SJSA1 (cell line): ENCODE measurements at regions not wholly inside any gene's neighbourhood (a gene's known extent, or its start where the extent isn't known, plus 50 kb on each side); places are given as distances from the start of the nearest gene placed in this dataset.
A peak's percentile ranks its signal among the peaks of the same experiment; 100 is the strongest.

Source experiments
- DNase-seq, 2 experiments: peaks; one replicate each; pipeline ENCODE4 v3.0.0-alpha.2; 2015 to 2020; ENCODE audit warnings: low spot score in 2 of 2, low read depth in 1 of 2
- H3K27ac ChIP-seq: fragments of 250-450 bp; sonication (Bioruptor Pico); 2 replicates; pipeline ENCODE4 v1.5.1; 2020; ENCODE audit warnings: mild to moderate bottlenecking, moderate library complexity
- H3K27me3 ChIP-seq: fragments of 250-450 bp; sonication (Bioruptor Pico); replicated peaks from 2 replicates; pipeline ENCODE4 v1.5.1; 2020; ENCODE audit warnings: mild to moderate bottlenecking, moderate library complexity
- H3K36me3 ChIP-seq: fragments of 250-450 bp; sonication (Bioruptor Pico); 2 replicates; pipeline ENCODE4 v1.5.1; 2020; ENCODE audit warnings: mild to moderate bottlenecking
- H3K4me1 ChIP-seq: fragments of 250-450 bp; sonication (Bioruptor Pico); replicated peaks from 2 replicates; pipeline ENCODE4 v1.6.1; 2021; ENCODE audit warnings: mild to moderate bottlenecking
- H3K4me3 ChIP-seq: fragments of 250-450 bp; sonication (Bioruptor Pico); 2 replicates; pipeline ENCODE4 v1.5.1; 2020; ENCODE audit warnings: mild to moderate bottlenecking
- H3K9me3 ChIP-seq: fragments of 250-450 bp; sonication (Bioruptor Pico); replicated peaks from 2 replicates; pipeline ENCODE4 v1.5.1; 2020; ENCODE audit warnings: mild to moderate bottlenecking

- peak overlapping the region; percentile 40 for H3K27ac ChIP-seq
- H3K4me3 ChIP-seq = peak overlapping the region; percentile 17
- DNase-seq = peak in 1 of 2 experiments; percentile 40
Measured at GRCh38 chr6:16836144-16836981, 75.1 kb upstream of the ATXN1 start.

GRCh38 chr6:16834242-16834641 lies 73.0 kb upstream of the ATXN1 start:
- no peaks in the 10 kb centered on the region for H3K9me3 ChIP-seq
- H3K27ac ChIP-seq = no peak overlapping the region
- peaks cover 13% of the 10 kb centered on the region for H3K4me1 ChIP-seq
- H3K36me3 ChIP-seq = no peaks in the 10 kb centered on the region
- no peak overlapping the region for H3K4me3 ChIP-seq
- no peak for DNase-seq
- no peaks in the 10 kb centered on the region for H3K27me3 ChIP-seq

More at GRCh38 chr6:16836144-16836981, 75.1 kb upstream of the ATXN1 start:
- H3K4me1 ChIP-seq = peaks cover 13% of the 10 kb centered on the region
- no peaks in the 10 kb centered on the region for H3K27me3 ChIP-seq
- no peaks in the 10 kb centered on the region for H3K9me3 ChIP-seq
- no peaks in the 10 kb centered on the region for H3K36me3 ChIP-seq

GRCh38 chr6:16832721-16833120 lies 71.5 kb upstream of the ATXN1 start:
- Histone ChIP-seq H3K4me3 (no peak overlapping the region), H3K27ac (no peak overlapping the region), H3K27me3 (no peaks in the 10 kb centered on the region), H3K36me3 (no peaks in the 10 kb centered on the region), H3K4me1 (peaks cover 13% of the 10 kb centered on the region), H3K9me3 (no peaks in the 10 kb centered on the region)
- DNase-seq = no peak

DNA sequence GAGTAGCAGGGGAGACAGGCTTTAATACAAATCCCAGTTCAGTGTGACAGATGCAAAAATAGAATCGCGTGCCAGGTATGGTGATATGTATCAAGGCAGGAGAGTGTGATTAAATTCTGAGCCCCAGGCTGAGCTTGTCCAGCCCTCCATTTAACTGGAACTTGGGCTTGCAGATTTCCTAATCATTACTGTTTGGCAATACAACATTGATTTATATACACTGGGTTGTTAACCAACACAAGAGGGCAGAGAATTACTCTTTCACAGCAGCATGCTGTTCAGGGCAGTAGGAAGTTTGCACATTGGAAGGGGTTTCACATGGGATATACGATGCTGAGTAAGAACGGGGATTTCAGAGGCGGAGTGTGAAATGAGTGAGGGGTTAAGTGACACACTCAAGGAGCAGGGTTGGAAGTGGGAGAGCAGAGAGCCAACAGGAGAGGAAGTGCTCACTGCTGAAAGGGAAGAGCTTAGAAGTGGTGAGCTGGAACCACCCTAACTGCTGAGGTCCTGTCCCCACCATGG lies 70.8 kb upstream of the ATXN1 start:
- H3K4me1 ChIP-seq = peaks cover 10% of the 10 kb centered on the region
- H3K36me3 ChIP-seq = no peaks in the 10 kb centered on the region
- H3K27me3 ChIP-seq = no peaks in the 10 kb centered on the region
- no peak overlapping the region for H3K4me3 ChIP-seq
- DNase-seq = no peak
- H3K9me3 ChIP-seq = no peaks in the 10 kb centered on the region
- H3K27ac ChIP-seq = no peak overlapping the region

DNA sequence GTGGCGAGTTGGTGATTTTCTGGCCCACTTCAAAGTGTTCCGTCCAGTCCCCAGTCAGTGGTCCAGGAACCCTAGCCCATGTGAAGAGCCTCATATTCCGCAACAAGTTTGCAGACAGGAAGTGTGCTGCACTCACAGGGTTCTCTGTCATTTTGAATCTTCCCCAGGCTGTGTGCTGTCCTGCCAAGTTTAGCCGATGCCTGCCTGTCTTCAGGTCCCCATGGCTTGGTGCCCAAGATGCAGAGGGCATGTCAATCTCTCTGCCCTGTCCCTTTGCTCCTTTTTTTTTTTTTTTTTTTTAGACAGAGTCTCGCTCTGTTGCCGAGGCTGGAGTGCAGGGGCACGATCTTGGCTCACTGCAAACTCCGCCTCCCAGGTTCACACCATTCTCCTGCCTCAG lies 69.9 kb upstream of the ATXN1 start:
- H3K36me3 ChIP-seq = no peaks in the 10 kb centered on the region
- no peak for DNase-seq
- no peak overlapping the region for H3K27ac ChIP-seq
- H3K4me3 ChIP-seq = no peak overlapping the region
- H3K9me3 ChIP-seq = no peaks in the 10 kb centered on the region
- H3K27me3 ChIP-seq = no peaks in the 10 kb centered on the region
- H3K4me1 ChIP-seq = peaks cover 4% of the 10 kb centered on the region

GRCh38 chr6:16828058-16828457 lies 66.8 kb upstream of the ATXN1 start:
- Histone ChIP-seq H3K36me3 (no peaks in the 10 kb centered on the region), H3K27me3 (no peaks in the 10 kb centered on the region), H3K4me3 (no peak overlapping the region), H3K4me1 (no peaks in the 10 kb centered on the region), H3K9me3 (no peaks in the 10 kb centered on the region), H3K27ac (no peak overlapping the region)
- DNase-seq = no peak

DNA sequence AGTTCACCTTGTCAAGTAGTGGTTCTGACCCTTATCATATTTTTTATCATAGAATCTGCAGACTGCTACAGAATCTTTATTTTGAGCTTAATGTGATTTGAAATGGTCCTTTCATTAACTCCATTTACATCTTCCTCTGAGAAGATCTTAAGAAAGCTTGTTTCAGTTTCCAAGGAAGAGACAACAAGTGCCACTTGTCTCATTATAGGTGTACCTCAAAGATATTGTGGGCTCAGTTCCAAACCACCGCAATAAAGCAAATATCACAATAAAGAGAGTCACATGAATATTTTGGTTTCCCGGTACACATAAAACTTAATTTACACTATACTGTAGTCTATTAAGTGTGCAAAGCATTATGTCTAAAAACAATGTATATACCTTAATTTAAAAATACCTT lies 66.4 kb upstream of the ATXN1 start:
- H3K4me3 ChIP-seq = no peak overlapping the region
- DNase-seq = no peak
- no peaks in the 10 kb centered on the region for H3K27me3 ChIP-seq
- no peaks in the 10 kb centered on the region for H3K9me3 ChIP-seq
- H3K4me1 ChIP-seq = no peaks in the 10 kb centered on the region
- no peak overlapping the region for H3K27ac ChIP-seq
- H3K36me3 ChIP-seq = no peaks in the 10 kb centered on the region

- no peak overlapping the region for H3K27ac ChIP-seq
- no peaks in the 10 kb centered on the region for H3K36me3 ChIP-seq
- DNase-seq = no peak
- H3K4me3 ChIP-seq = no peak overlapping the region
- no peaks in the 10 kb centered on the region for H3K4me1 ChIP-seq
- H3K27me3 ChIP-seq = no peaks in the 10 kb centered on the region
- no peaks in the 10 kb centered on the region for H3K9me3 ChIP-seq
Measured at GRCh38 chr6:16825784-16826183, 64.5 kb upstream of the ATXN1 start.

GRCh38 chr6:16824845-16825685 lies 63.8 kb upstream of the ATXN1 start:
- Histone ChIP-seq H3K9me3 (no peaks in the 10 kb centered on the region), H3K27me3 (no peaks in the 10 kb centered on the region), H3K27ac (no peak overlapping the region), H3K4me3 (no peak overlapping the region), H3K4me1 (no peaks in the 10 kb centered on the region), H3K36me3 (no peaks in the 10 kb centered on the region)
- DNase-seq = no peak

GRCh38 chr6:16823718-16824352 lies 62.6 kb upstream of the ATXN1 start:
- Histone ChIP-seq H3K4me3 (no peak overlapping the region), H3K36me3 (no peaks in the 10 kb centered on the region), H3K4me1 (no peaks in the 10 kb centered on the region), H3K27me3 (no peaks in the 10 kb centered on the region), H3K27ac (no peak overlapping the region), H3K9me3 (no peaks in the 10 kb centered on the region)
- DNase-seq = no peak

GRCh38 chr6:16822975-16823717 lies 61.9 kb upstream of the ATXN1 start:
- no peaks in the 10 kb centered on the region for H3K9me3 ChIP-seq
- H3K4me3 ChIP-seq = no peak overlapping the region
- no peaks in the 10 kb centered on the region for H3K36me3 ChIP-seq
- no peaks in the 10 kb centered on the region for H3K4me1 ChIP-seq
- H3K27ac ChIP-seq = no peak overlapping the region
- no peaks in the 10 kb centered on the region for H3K27me3 ChIP-seq
- DNase-seq = no peak

DNA sequence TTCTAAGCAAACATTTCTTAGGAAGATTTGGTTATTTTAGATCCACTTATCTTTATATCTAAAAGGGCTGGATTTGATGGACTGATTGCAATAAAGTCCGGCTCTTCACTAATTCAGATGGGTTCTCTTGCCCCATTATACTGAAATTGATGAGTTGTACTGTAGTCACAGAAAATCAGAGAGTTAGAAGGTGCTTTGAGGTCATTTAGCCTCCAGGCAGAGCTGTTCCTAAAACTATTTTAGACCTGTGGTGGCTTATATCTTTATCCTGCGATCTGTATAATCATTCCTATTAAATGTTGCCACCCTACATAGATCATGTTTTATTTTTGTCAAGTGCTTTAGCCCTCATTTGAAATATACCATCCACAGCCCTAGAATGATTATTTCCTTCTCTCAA lies 61.3 kb upstream of the ATXN1 start:
- Histone ChIP-seq H3K4me1 (no peaks in the 10 kb centered on the region), H3K27ac (no peak overlapping the region)
- DNase-seq = no peak

GRCh38 chr6:16821834-16822264 lies 60.6 kb upstream of the ATXN1 start:
- Histone ChIP-seq H3K4me1 (no peaks in the 10 kb centered on the region), H3K27me3 (no peaks in the 10 kb centered on the region), H3K9me3 (no peaks in the 10 kb centered on the region), H3K27ac (no peak overlapping the region), H3K4me3 (no peak overlapping the region), H3K36me3 (no peaks in the 10 kb centered on the region)
- DNase-seq = no peak

More for the DNA sequence above, 61.3 kb upstream of the ATXN1 start:
- H3K9me3 ChIP-seq = no peaks in the 10 kb centered on the region
- no peaks in the 10 kb centered on the region for H3K27me3 ChIP-seq
- no peak overlapping the region for H3K4me3 ChIP-seq
- H3K36me3 ChIP-seq = no peaks in the 10 kb centered on the region
